Suprapubic skin (tissue), 3 donors: ENCODE measurements at regions not wholly inside any gene's neighbourhood (a gene's known extent, or its start where the extent isn't known, plus 50 kb on each side); places are given as distances from the start of the nearest gene placed in this dataset.

Experiments
- POLR2AphosphoS5 ChIP-seq, 3 donors: sonication (generic); formaldehyde crosslinking; IDR thresholded peaks; one replicate each; pipeline ENCODE4 v1.6.1; 2017; ENCODE audit warnings: antibody characterized with exemption in 3 of 3
- TF ChIP-seq, protein P1 (sequence below), 2 donors: fragments of 200-600 bp in 1 of 2; fragments of 450-650 bp in 1 of 2; sonication (generic) in 1 of 2; IDR thresholded peaks; one replicate each; pipeline ENCODE4 v1.5.1; 2016 to 2019; ENCODE audit warnings: antibody characterized with exemption in 2 of 2, mild to moderate bottlenecking in 1 of 2, moderate library complexity in 1 of 2

GRCh38 chr14:26835979-26836570 is 238.2 kb upstream of the NOVA1 start:
- TF ChIP-seq POLR2AphosphoS5 (IDR thresholded peaks at IDR 0.05) = no peak
- TF ChIP-seq, protein P1, sequence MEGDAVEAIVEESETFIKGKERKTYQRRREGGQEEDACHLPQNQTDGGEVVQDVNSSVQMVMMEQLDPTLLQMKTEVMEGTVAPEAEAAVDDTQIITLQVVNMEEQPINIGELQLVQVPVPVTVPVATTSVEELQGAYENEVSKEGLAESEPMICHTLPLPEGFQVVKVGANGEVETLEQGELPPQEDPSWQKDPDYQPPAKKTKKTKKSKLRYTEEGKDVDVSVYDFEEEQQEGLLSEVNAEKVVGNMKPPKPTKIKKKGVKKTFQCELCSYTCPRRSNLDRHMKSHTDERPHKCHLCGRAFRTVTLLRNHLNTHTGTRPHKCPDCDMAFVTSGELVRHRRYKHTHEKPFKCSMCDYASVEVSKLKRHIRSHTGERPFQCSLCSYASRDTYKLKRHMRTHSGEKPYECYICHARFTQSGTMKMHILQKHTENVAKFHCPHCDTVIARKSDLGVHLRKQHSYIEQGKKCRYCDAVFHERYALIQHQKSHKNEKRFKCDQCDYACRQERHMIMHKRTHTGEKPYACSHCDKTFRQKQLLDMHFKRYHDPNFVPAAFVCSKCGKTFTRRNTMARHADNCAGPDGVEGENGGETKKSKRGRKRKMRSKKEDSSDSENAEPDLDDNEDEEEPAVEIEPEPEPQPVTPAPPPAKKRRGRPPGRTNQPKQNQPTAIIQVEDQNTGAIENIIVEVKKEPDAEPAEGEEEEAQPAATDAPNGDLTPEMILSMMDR (IDR thresholded peaks at IDR 0.05) = no peak
